GM19452 (cell line): ENCODE measurements at regions not wholly inside any gene's neighbourhood (a gene's known extent, or its start where the extent isn't known, plus 50 kb on each side); places are given as distances from the start of the nearest gene placed in this dataset.

Experiments
- ATAC-seq: cut with Tn5 transposase; IDR thresholded peaks from one replicate; pipeline ENCODE4 v1.9.1; 2021; ENCODE audit not compliant: unreplicated experiment

GRCh38 chr4:23269566-23269965 is 576.8 kb downstream of the GBA3 start:
- no peak for ATAC-seq

DNA sequence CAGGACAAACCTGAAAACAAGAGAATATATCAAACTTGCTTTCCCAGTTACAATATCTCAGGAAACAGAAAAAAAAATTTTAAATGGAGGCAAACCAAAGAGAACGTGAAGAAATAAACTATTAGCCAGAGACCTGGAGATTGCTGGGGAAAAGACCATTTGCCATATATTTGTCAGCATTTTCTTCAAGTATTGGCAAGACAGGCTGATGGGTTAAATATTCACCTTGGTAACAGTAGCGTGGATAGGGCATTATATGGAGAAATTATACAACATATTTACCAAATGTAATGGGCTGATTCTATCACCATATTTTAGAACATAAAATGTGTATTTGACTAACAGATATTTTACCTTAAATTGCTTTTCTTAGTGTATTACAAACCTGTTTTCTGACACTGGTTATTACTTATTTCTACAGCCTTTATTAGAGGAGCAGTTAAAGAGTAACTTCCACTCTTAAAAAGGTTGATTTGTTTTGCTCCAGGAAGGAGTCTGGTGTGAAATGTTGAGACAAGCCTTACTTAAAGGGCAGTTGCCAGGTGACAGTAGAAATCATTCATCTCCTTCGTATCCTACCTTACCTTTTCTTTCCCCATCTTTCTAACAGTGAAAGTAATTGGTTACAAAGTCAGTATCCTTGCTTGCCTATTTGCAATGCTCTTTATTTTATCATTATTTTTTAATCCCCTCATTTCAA is 575.5 kb downstream of the GBA3 start:
- ATAC-seq, result no peak

DNA sequence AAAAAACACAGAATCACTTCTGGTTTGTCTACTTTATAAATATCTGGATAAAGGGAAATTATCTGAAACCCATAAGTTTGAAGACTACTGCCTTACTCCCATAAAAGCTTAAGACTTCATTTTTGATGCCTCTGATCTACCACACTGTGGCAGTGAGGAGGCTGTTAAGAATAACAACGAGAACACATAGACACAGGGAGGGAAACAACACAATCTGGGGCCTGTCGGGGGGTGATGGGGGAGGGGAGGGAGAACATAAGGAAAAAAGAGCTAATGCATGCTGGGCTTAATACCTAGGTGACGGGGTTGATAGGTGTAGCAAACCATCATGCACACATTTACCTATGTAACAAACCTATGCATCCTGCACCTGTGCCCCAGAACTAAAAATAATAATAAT is 573.7 kb downstream of the GBA3 start:
- no peak for ATAC-seq

GRCh38 chr4:23260511-23260910 is 567.8 kb downstream of the GBA3 start:
- ATAC-seq, result no peak

GRCh38 chr4:23245203-23245832 is 552.6 kb downstream of the GBA3 start:
- no peak for ATAC-seq

DNA sequence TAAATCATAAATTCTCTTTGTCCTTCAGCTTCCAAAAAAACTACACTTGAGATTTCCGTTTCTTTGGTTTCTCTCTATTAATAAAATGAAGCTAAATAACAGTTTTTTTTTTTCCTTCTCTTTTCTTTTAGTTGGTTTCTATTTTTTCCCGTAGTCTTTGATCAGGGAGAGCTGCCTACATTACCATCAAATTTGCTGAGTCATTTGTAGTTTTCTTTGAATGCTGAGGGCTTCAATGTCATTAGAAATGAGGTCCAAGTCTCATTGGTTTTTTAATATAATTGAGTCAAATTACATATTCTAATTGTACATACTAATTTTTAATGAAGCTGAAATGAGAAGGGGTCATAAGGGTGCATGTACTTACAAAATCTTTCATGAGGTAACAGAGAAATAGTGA is 550.2 kb downstream of the GBA3 start:
- ATAC-seq, result no peak

- no peak for ATAC-seq
These were observed 548.7 kb downstream of the GBA3 start for GRCh38 chr4:23241408-23241807.

DNA sequence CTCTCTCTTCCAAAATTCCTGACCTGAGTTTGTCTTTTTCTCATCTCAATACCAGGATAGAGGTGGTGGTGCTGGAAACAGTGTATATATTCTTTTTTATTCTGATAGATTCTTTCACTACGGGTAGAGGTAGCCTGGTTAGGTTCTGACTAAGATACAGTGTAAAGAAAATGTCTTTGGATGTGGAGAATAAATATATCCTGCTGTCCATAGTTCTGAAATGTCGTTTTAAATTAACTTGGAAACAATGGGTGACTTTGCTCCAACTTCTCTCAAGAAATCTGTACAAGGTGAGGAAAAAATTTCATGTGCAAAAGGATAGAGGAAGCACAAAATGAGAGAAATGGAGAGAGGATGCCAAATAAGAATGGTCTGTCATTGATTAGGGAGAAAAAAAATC is 546.1 kb downstream of the GBA3 start:
- ATAC-seq, result no peak

- no peak for ATAC-seq
These were observed 545.0 kb downstream of the GBA3 start for GRCh38 chr4:23237771-23238170.

GRCh38 chr4:23235628-23236390 is 543.1 kb downstream of the GBA3 start:
- no peak for ATAC-seq

DNA sequence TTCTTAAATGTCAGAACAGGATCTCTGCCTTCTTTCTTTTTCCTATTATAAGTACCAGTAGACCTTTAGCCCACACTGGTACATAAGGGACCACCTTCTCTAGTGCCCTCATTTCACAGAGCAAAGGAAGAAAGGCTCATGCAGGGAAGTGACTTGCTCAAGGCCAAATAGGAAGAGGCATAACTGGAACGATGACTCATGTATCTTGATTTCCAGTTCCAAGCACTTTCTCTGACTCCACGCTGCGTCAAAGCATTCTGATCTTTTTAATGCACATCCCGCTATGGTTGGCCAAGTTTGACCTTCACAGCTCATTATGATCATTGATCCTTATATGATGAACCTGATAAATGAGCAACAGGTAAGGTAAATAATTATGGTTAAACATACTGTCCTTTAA is 542.0 kb downstream of the GBA3 start:
- no peak for ATAC-seq

DNA sequence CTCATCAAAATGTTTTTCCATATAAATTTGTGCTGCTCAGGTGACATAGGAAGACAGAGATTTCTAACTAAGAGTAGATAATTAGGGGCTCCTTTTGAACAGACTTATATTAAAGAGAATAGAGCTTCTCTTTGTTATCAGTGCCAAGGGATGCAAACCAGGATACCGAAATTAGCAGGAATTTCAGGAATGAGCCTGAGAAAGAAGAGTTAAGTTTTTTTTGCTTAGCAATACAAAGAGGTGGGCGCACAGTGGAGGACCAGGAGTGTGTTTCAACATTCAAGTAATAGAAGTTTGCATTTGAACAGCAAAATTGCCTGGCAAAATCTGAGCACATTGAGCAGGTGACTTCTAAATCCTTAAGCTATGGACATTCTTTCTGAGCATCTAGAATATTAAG is 541.3 kb downstream of the GBA3 start:
- ATAC-seq, result no peak

DNA sequence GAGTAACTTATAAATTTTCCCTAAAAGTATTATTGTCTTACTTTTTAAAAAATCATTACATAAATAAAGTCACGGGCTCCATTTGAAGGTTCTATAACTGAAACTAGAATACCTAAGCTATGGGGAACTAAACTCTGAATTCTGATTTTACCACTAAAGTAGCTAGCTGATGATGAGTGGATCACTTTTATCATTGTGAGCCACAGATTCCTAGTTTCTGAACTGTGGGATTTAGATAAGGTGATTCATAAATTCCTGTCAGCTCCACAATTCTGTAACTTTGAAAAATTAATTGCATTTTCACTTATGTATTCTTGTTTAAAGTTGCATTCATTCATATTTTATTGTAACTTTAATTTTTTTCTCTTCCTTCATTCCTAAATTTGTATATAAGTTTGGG is 540.9 kb downstream of the GBA3 start:
- no peak for ATAC-seq

- ATAC-seq, result no peak
These were observed 540.2 kb downstream of the GBA3 start for GRCh38 chr4:23232987-23233386.

DNA sequence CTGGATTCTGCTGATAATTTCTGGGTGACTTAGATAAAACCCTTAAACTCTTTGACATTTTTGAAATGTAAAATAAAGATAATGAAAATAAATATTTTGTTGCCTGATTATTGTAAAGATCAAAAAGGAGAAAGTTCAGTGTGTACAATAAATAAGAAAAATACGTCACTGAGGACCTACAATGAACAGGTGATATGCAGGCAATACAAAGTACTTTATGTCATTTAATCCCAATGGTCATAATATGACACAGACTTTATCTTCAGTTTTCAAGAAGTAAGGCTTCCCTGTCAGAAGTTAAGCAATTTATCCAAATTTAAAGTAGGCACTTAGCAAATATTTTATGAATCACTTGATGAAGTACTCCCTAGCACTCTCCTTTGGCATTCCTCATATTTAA is 532.8 kb downstream of the GBA3 start:
- ATAC-seq, result no peak

GRCh38 chr4:23224684-23225420 is 532.1 kb downstream of the GBA3 start:
- no peak for ATAC-seq

DNA sequence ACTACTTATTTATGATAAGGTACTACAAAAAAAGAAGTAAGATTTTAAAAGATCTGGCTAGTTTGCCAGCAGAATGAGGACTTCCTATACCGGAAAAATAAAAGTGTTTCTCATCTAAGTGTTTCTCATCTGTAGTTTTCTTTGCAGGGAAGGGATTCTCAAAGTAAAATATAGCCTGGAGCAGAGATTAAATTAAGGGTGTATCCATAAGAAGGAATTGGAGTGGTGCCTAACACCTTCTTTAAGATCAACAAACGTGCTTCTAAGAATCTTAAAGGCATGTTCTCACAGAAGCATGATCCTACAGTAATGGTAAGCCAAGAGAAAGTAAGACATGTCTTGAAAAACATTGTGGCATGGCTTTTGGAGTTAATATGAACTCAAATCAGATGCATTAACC is 528.2 kb downstream of the GBA3 start:
- no peak for ATAC-seq

GRCh38 chr4:23219779-23220408 is 527.2 kb downstream of the GBA3 start:
- ATAC-seq, result no peak

DNA sequence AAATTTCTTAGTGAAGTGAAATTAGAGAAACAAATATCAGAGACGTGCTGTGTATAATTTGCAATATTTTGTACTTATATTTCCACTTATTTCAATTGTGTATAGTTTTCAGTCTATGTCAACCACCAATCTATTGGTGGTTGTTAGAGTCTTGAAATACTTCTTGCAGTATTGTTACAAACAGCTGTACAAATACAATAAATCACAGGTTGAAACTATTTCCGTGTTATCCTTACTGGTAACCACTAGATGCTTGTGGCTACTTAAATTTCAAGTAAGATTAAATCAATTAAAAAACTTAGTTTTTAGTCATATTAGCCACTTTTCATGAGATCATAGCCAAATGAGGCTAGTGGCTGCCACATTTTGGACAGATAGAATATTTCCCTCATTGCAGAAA is 520.5 kb downstream of the GBA3 start:
- ATAC-seq, result no peak

DNA sequence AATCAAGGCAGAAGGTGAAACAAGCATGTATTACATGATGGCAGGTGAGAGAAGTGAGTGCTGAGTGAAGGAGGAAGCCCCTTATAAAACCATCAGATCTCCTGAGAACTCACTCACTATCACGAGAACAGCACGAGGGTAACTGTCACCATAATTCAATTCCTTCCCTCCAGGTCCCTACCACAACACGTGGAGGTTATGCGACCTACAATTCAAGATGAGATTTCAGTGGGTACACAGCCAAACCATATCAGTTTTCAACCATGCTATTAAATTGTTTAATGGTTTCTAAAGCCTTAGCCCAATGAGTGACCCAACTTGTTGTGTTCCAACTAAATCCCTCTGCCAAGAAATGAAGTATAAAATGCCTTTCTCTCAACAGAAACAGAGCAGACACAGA is 519.8 kb downstream of the GBA3 start:
- ATAC-seq, result no peak

- ATAC-seq, result no peak
These were observed 514.3 kb downstream of the GBA3 start for GRCh38 chr4:23207059-23207458.
